Spleen (tissue), 11 donors: ENCODE measurements at regions not wholly inside any gene's neighbourhood (a gene's known extent, or its start where the extent isn't known, plus 50 kb on each side); places are given as distances from the start of the nearest gene placed in this dataset.

Source experiments
- DNase-seq: peaks from one replicate; pipeline ENCODE4 v3.0.0-alpha.2; 2020
- H3K27ac ChIP-seq, 8 donors: fragments of 200-600 bp; sonication (generic) in 7 of 8; 1 replicate in 4 of 8; 2 replicates in 4 of 8; pipeline versions ENCODE4 v1.5.0 to v1.8.0; 2016 to 2021; ENCODE audit warnings: inconsistent platforms in 4 of 8, mild to moderate bottlenecking in 4 of 8, moderate library complexity in 1 of 8
- H3K27me3 ChIP-seq, 7 donors: fragments of 200-600 bp; sonication (generic) in 6 of 7; replicated peaks in 1 of 7; 1 replicate in 4 of 7; 2 replicates in 3 of 7; pipeline versions ENCODE4 v1.5.0 to v1.8.0; 2016 to 2021; ENCODE audit warnings: inconsistent platforms in 3 of 7, mild to moderate bottlenecking in 1 of 7
- H3K36me3 ChIP-seq, 6 donors: fragments of 200-600 bp; sonication (generic) in 5 of 6; 1 replicate in 4 of 6; 2 replicates in 2 of 6; pipeline versions ENCODE4 v1.5.0 to v1.8.0; 2016 to 2021; ENCODE audit warnings: inconsistent platforms in 2 of 6
- H3K4me1 ChIP-seq, 6 donors: fragments of 200-600 bp; sonication (generic) in 5 of 6; 1 replicate in 3 of 6; 2 replicates in 3 of 6; pipeline versions ENCODE4 v1.5.0 to v1.8.0; 2016 to 2021; ENCODE audit warnings: inconsistent platforms in 3 of 6
- H3K4me3 ChIP-seq, 8 donors: fragments of 200-600 bp; sonication (generic) in 7 of 8; 1 replicate in 4 of 8; 2 replicates in 4 of 8; pipeline versions ENCODE4 v1.5.0 to v1.8.0; 2016 to 2021; ENCODE audit warnings: inconsistent platforms in 4 of 8, mild to moderate bottlenecking in 4 of 8, moderate library complexity in 2 of 8
- H3K9me3 ChIP-seq, 8 donors: fragments of 200-600 bp; sonication (generic) in 7 of 8; 1 replicate in 4 of 8; 2 replicates in 4 of 8; pipeline versions ENCODE4 v1.5.0 to v1.8.0; 2016 to 2021; ENCODE audit warnings: inconsistent platforms in 4 of 8
- POLR2A ChIP-seq, 3 donors: fragments of 450-650 bp; IDR thresholded peaks; one replicate each; pipeline ENCODE4 v1.5.1; 2017; ENCODE audit warnings: antibody characterized with exemption in 3 of 3, mild to moderate bottlenecking in 1 of 3
- POLR2AphosphoS5 ChIP-seq, 3 donors: sonication (generic); formaldehyde crosslinking; IDR thresholded peaks; one replicate each; pipeline ENCODE4 v1.5.1; 2017; ENCODE audit warnings: antibody characterized with exemption in 3 of 3
- WGBS, 5 donors: extraction: QIAGEN DNeasy Blood & Tissue Kit in 3 of 5; methylation state at CpG; one replicate each; pipeline versions ENCODE4 v1.1.5 to v1.1.7; 2013 to 2018; 5-methylcytosine and 5-hydroxymethylcytosine counted together
- intact Hi-C: fragments of 100-400 bp; cut with DNase I; formaldehyde crosslinking; loops from one replicate; pipeline ENCODE4 v1.15.0; 2023; ENCODE audit warnings: low total_unique reads
- TF ChIP-seq, protein P1 (sequence below), 11 experiments: fragments of 200-600 bp in 7 of 11; fragments of 450-650 bp in 4 of 11; sonication (generic) in 4 of 11; IDR thresholded peaks in 8 of 11; conservative IDR thresholded peaks in 3 of 11; 1 replicate in 7 of 11; 2 replicates in 4 of 11; pipeline versions ENCODE4 v1.4.0 to v1.8.0; 2016 to 2021; ENCODE audit warnings: antibody characterized with exemption in 11 of 11, inconsistent platforms in 4 of 11, mild to moderate bottlenecking in 1 of 11
- donor health status: healthy with polysubstance abuse.
- donor health status: DM: no; HTN: no; CAD: no; lungs with moderate emphysema.
- donor health status: DM: no; HTN: no; CAD: no.
- donor health status: Bipolar disorder and iron deficiency.
- donor health status: healthy.
- donor health status: DM: no; HTN: no; CAD: no.
- donor health status: DM: yes; HTN: yes; CAD: no.

GRCh38 chr2:18668221-18668620 lies 78.9 kb upstream of the NT5C1B start:
- DNase-seq: no peak
- Histone ChIP-seq H3K4me3 (no peak overlapping the region), H3K36me3 (no peaks in the 10 kb centered on the region), H3K27ac (no peak overlapping the region), H3K4me1 (no peaks in the 10 kb centered on the region), H3K27me3 (no peaks in the 10 kb centered on the region), H3K9me3 (peaks cover 0 to 27% (median 11%) of the 10 kb centered on the region in 8 donors)
- TF ChIP-seq, protein P1, sequence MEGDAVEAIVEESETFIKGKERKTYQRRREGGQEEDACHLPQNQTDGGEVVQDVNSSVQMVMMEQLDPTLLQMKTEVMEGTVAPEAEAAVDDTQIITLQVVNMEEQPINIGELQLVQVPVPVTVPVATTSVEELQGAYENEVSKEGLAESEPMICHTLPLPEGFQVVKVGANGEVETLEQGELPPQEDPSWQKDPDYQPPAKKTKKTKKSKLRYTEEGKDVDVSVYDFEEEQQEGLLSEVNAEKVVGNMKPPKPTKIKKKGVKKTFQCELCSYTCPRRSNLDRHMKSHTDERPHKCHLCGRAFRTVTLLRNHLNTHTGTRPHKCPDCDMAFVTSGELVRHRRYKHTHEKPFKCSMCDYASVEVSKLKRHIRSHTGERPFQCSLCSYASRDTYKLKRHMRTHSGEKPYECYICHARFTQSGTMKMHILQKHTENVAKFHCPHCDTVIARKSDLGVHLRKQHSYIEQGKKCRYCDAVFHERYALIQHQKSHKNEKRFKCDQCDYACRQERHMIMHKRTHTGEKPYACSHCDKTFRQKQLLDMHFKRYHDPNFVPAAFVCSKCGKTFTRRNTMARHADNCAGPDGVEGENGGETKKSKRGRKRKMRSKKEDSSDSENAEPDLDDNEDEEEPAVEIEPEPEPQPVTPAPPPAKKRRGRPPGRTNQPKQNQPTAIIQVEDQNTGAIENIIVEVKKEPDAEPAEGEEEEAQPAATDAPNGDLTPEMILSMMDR (IDR thresholded peaks at IDR 0.05 in 8 of 11, conservative IDR thresholded peaks at IDR 0.05 in 3 of 11): no peak
- TF ChIP-seq POLR2AphosphoS5 (IDR thresholded peaks at IDR 0.05) (no peak), POLR2A (IDR thresholded peaks at IDR 0.05) (no peak)
- intact Hi-C loops: no loop called here
- WGBS, 5 donors: 80 to 93% (median 85%) methylated on average over 2 of the region's 2 CpGs

GRCh38 chr2:18664421-18664820 lies 75.1 kb upstream of the NT5C1B start:
- H3K36me3 ChIP-seq: no peaks in the 10 kb centered on the region
- H3K4me3 ChIP-seq: no peak overlapping the region
- H3K9me3 ChIP-seq: peaks cover 0 to 8% (median 0%) of the 10 kb centered on the region in 8 donors
- TF ChIP-seq, protein P1 (IDR thresholded peaks at IDR 0.05 in 8 of 11, conservative IDR thresholded peaks at IDR 0.05 in 3 of 11): no peak
- TF ChIP-seq POLR2AphosphoS5 (IDR thresholded peaks at IDR 0.05) (no peak), POLR2A (IDR thresholded peaks at IDR 0.05) (no peak)
- no peak for DNase-seq
- H3K27me3 ChIP-seq: no peaks in the 10 kb centered on the region
- intact Hi-C loops: no loop called here
- H3K27ac ChIP-seq: no peak overlapping the region
- 72 to 89% (median 83%) methylated on average over 1 of the region's 1 CpG for WGBS, 5 donors
- H3K4me1 ChIP-seq: no peaks in the 10 kb centered on the region

GRCh38 chr2:18663861-18664260 lies 74.5 kb upstream of the NT5C1B start:
- Histone ChIP-seq H3K9me3 (peaks cover 0 to 8% (median 0%) of the 10 kb centered on the region in 8 donors), H3K27ac (no peak overlapping the region), H3K36me3 (no peaks in the 10 kb centered on the region), H3K4me1 (no peaks in the 10 kb centered on the region), H3K4me3 (no peak overlapping the region), H3K27me3 (no peaks in the 10 kb centered on the region)
- TF ChIP-seq POLR2AphosphoS5 (IDR thresholded peaks at IDR 0.05) (no peak), POLR2A (IDR thresholded peaks at IDR 0.05) (no peak)
- TF ChIP-seq, protein P1 (IDR thresholded peaks at IDR 0.05 in 8 of 11, conservative IDR thresholded peaks at IDR 0.05 in 3 of 11): no peak
- intact Hi-C loops: no loop called here
- DNase-seq: no peak
- 81 to 85% (median 84%) methylated on average over 3 of the region's 3 CpGs for WGBS, 5 donors

DNA sequence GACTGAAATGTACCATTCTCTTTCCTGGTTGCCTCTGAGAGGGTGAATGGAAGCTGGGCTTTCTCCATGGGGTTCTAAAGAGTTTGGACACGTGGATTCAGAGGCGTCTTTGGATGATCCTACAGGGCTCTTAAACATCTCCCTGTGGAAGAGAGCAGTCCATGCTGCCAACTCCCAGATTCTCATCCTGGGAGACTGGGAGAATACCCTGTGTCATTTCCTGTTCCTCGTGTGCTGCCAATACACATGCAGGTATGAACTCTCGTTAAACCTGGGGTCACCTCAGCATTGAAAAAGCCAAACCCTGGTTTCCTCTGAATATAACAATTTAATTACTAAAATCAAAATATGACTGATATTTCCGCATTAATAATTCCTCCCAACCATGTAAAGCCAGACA lies 73.3 kb upstream of the NT5C1B start:
- no peak for DNase-seq
- Histone ChIP-seq H3K27me3 (no peaks in the 10 kb centered on the region), H3K36me3 (no peaks in the 10 kb centered on the region), H3K4me1 (no peaks in the 10 kb centered on the region), H3K9me3 (peaks cover 0 to 3% (median 0%) of the 10 kb centered on the region in 8 donors), H3K4me3 (no peak overlapping the region), H3K27ac (no peak overlapping the region)
- WGBS, 5 donors: 72 to 90% (median 82%) methylated on average over 5 of the region's 5 CpGs
- TF ChIP-seq, protein P1 (IDR thresholded peaks at IDR 0.05 in 8 of 11, conservative IDR thresholded peaks at IDR 0.05 in 3 of 11): no peak
- TF ChIP-seq POLR2A (IDR thresholded peaks at IDR 0.05): no peak
- no peak for TF ChIP-seq POLR2AphosphoS5 (IDR thresholded peaks at IDR 0.05)
- intact Hi-C loops: no loop called here
